IMR-90 (cell line): ENCODE measurements at regions not wholly inside any gene's neighbourhood (a gene's known extent, or its start where the extent isn't known, plus 50 kb on each side); places are given as distances from the start of the nearest gene placed in this dataset.

ENCODE experiments used
- ATAC-seq: fragments of 200-7000 bp; cut with Tn5 transposase; 2 replicates; pipeline ENCODE4 v1.9.1; 2020; ENCODE audit warnings: low read depth, mild to moderate bottlenecking, moderate library complexity
- BruUV-seq: library from RNA; stranded (reverse); fragments of 400-500 nt; replicated peaks from 2 replicates; lab custom pipeline; 2021; lab: Mats Ljungman, UMichigan
- CTCF ChIA-PET: fragments of 300-600 bp; formaldehyde crosslinking; extraction: SDS; loops from one replicate; lab custom pipeline; 2021; ENCODE audit warnings: antibody characterized with exemption; lab: Yijun Ruan, JAX
- POLR2A ChIA-PET: fragments of 300-600 bp; sonication (Branson Sonifier 250); formaldehyde crosslinking; loops from one replicate; lab custom pipeline; 2022; ENCODE audit warnings: antibody characterized with exemption; ENCODE audit not compliant: unreplicated experiment; lab: Charles Lee
- DNase-seq: peaks from one replicate; pipeline ENCODE4 v3.0.0; 2013
- H2AFZ ChIP-seq: replicated peaks from 2 replicates; pipeline ENCODE3; 2013; ENCODE audit warnings: low read length, mild to moderate bottlenecking; ENCODE audit not compliant: poor library complexity
- H2AK5ac ChIP-seq: 2 replicates; pipeline ENCODE4 v1.6.1; 2013; ENCODE audit warnings: low read depth, low read length, inconsistent platforms
- H2AK9ac ChIP-seq: replicated peaks from 2 replicates; pipeline ENCODE3; 2013; ENCODE audit warnings: mild to moderate bottlenecking, low read depth, low read length, moderate library complexity; ENCODE audit not compliant: poor library complexity
- H2BK120ac ChIP-seq: 2 replicates; pipeline ENCODE4 v1.6.1; 2013; ENCODE audit warnings: low read depth, low read length, inconsistent platforms
- H2BK15ac ChIP-seq: 3 replicates; pipeline ENCODE4 v1.6.1; 2013; ENCODE audit warnings: low read depth, low read length, inconsistent platforms
- H2BK20ac ChIP-seq: 2 replicates; pipeline ENCODE4 v1.6.1; 2013; ENCODE audit warnings: low read depth, mild to moderate bottlenecking, inconsistent platforms, low read length, moderate library complexity
- H2BK5ac ChIP-seq: 2 replicates; pipeline ENCODE4 v1.6.1; 2013; ENCODE audit warnings: mild to moderate bottlenecking, low read depth, low read length, inconsistent platforms; ENCODE audit not compliant: poor library complexity, severe bottlenecking
- H3K14ac ChIP-seq: replicated peaks from 2 replicates; pipeline ENCODE4 v1.6.1; 2013; ENCODE audit warnings: low read depth, low read length, inconsistent platforms
- H3K18ac ChIP-seq: 2 replicates; pipeline ENCODE4 v1.6.1; 2013; ENCODE audit warnings: low read depth, low read length, control low read depth
- H3K23ac ChIP-seq: 2 replicates; pipeline ENCODE4 v1.6.1; 2013; ENCODE audit warnings: low read depth, low read length, inconsistent platforms
- H3K27ac ChIP-seq: 2 replicates; pipeline ENCODE4 v1.5.1; 2013; ENCODE audit warnings: mild to moderate bottlenecking, control low read depth, low read length; ENCODE audit not compliant: insufficient read depth
- H3K27me3 ChIP-seq: 2 replicates; pipeline ENCODE4 v1.6.1; 2013; ENCODE audit warnings: low read length; ENCODE audit not compliant: control insufficient read depth, insufficient read depth
- H3K36me3 ChIP-seq: 2 replicates; pipeline ENCODE4 v1.6.1; 2013; ENCODE audit warnings: low read length, mixed read lengths; ENCODE audit not compliant: control insufficient read depth, insufficient read depth
- H3K4ac ChIP-seq: 2 replicates; pipeline ENCODE4 v1.6.1; 2013; ENCODE audit warnings: low read depth, low read length, inconsistent platforms
- H3K4me1 ChIP-seq: 2 replicates; pipeline ENCODE4 v1.6.1; 2013; ENCODE audit warnings: low read length, mixed read lengths; ENCODE audit not compliant: control insufficient read depth, insufficient read depth
- H3K4me2 ChIP-seq: 2 replicates; pipeline ENCODE4 v1.6.1; 2013; ENCODE audit warnings: low read depth, mild to moderate bottlenecking, control low read depth, low read length, moderate library complexity
- H3K4me3 ChIP-seq: 2 replicates; pipeline ENCODE4 v1.5.1; 2013; ENCODE audit warnings: low read depth, mild to moderate bottlenecking, control low read depth, low read length, moderate library complexity; ENCODE audit not compliant: insufficient read depth
- H3K56ac ChIP-seq: 2 replicates; pipeline ENCODE4 v1.6.1; 2013; ENCODE audit warnings: low read length, inconsistent platforms; ENCODE audit not compliant: insufficient read depth; ENCODE audit errors: extremely low read depth
- H3K79me1 ChIP-seq, 2 experiments: 2 replicates each; pipeline ENCODE4 v1.6.1; 2013; ENCODE audit warnings: low read length in 2 of 2, inconsistent platforms in 1 of 2, low read depth in 1 of 2
- H3K9ac ChIP-seq: 2 replicates; pipeline ENCODE4 v1.6.1; 2013; ENCODE audit warnings: low read depth, low read length, control low read depth
- H3K9me1 ChIP-seq: 2 replicates; pipeline ENCODE4 v1.6.1; 2013; ENCODE audit warnings: low read length, inconsistent platforms; ENCODE audit not compliant: insufficient read depth
- H3K9me3 ChIP-seq: 2 replicates; pipeline ENCODE4 v1.6.1; 2013; ENCODE audit warnings: low read length; ENCODE audit not compliant: control insufficient read depth, insufficient read depth
- H4K20me1 ChIP-seq: 2 replicates; pipeline ENCODE4 v1.6.1; 2013; ENCODE audit warnings: low read length, inconsistent platforms; ENCODE audit not compliant: insufficient read depth
- H4K5ac ChIP-seq: 2 replicates; pipeline ENCODE4 v1.6.1; 2013; ENCODE audit warnings: mild to moderate bottlenecking, low read depth, low read length, control low read depth
- H4K8ac ChIP-seq, 2 experiments: 2 replicates each; pipeline ENCODE4 v1.6.1; 2013; ENCODE audit warnings: low read depth in 2 of 2, low read length in 2 of 2, control low read depth in 1 of 2, inconsistent platforms in 1 of 2
- H4K91ac ChIP-seq: 2 replicates; pipeline ENCODE4 v1.6.1; 2013; ENCODE audit warnings: low read depth, low read length, inconsistent platforms; ENCODE audit not compliant: insufficient read depth
- BHLHE40 ChIP-seq: fragments of 150-350 bp; IDR thresholded peaks from 2 replicates; pipeline ENCODE4 v1.6.1; 2016; ENCODE audit warnings: mild to moderate bottlenecking, low read depth, low read length
- CEBPB ChIP-seq: IDR thresholded peaks from 2 replicates; pipeline ENCODE4 v1.6.1; 2012; ENCODE audit warnings: low read depth, low read length, improper control_type of control experiment
- MAFK ChIP-seq: IDR thresholded peaks from 2 replicates; pipeline ENCODE4 v1.6.1; 2012; ENCODE audit warnings: low read depth, low read length, improper control_type of control experiment
- MAZ ChIP-seq: IDR thresholded peaks from 2 replicates; pipeline ENCODE4 v1.6.1; 2012; ENCODE audit warnings: low read depth, mild to moderate bottlenecking, low read length, improper control_type of control experiment, moderate library complexity, borderline replicate concordance
- NFE2L2 ChIP-seq: fragments of 150-350 bp; IDR thresholded peaks from 2 replicates; pipeline ENCODE4 v1.6.1; 2016; ENCODE audit warnings: low read depth, mild to moderate bottlenecking, low read length
- POLR2A ChIP-seq: IDR thresholded peaks from 2 replicates; pipeline ENCODE4 v1.6.1; 2012; ENCODE audit warnings: mild to moderate bottlenecking, low read depth, low read length
- dilution Hi-C: fragments of 300-500 bp; cut with HindIII; formaldehyde crosslinking; loops from one replicate; pipeline ENCODE4 v1.14.3; 2018; ENCODE audit warnings: low sequenced_read_pairs; ENCODE audit not compliant: unreplicated experiment
- in situ Hi-C: fragments of 300-500 bp; cut with MboI; formaldehyde crosslinking; loops from 3 replicates; pipeline ENCODE4 v1.14.3; 2019; ENCODE audit warnings: low sequenced_read_pairs, inconsistent platforms, mixed read lengths
- intact Hi-C: fragments of 100-400 bp; cut with micrococcal nuclease; formaldehyde crosslinking; loops from 2 replicates; pipeline ENCODE4 v1.10.0; 2022
- TF ChIP-seq, protein P1 (sequence below): fragments of 150-350 bp; IDR thresholded peaks from 2 replicates; pipeline ENCODE4 v1.6.1; 2017; ENCODE audit warnings: mild to moderate bottlenecking, antibody characterized with exemption, low read length, low read depth
- TF ChIP-seq, protein P2 (sequence below): conservative IDR thresholded peaks from 2 replicates; pipeline ENCODE4 v1.5.1; 2012; ENCODE audit warnings: mild to moderate bottlenecking, low read depth, low read length, improper control_type of control experiment

- Histone ChIP-seq H4K91ac (no peak overlapping the region), H2BK20ac (no peak overlapping the region), H3K56ac (no peak overlapping the region), H2AFZ (no peak overlapping the region), H2BK15ac (no peak overlapping the region), H3K27me3 (no peaks in the 10 kb centered on the region), H3K18ac (no peak overlapping the region), H2BK120ac (no peak overlapping the region), H3K79me1 (no peaks in the 10 kb centered on the region), H3K9ac (no peak overlapping the region), H3K27ac (no peak overlapping the region), H3K9me1 (no peaks in the 10 kb centered on the region), H2AK5ac (no peak overlapping the region), H3K14ac (no peak overlapping the region), H3K4me3 (no peak overlapping the region), H3K36me3 (no peaks in the 10 kb centered on the region), H3K4me1 (no peaks in the 10 kb centered on the region), H3K4me2 (no peak overlapping the region), H4K20me1 (no peaks in the 10 kb centered on the region), H4K8ac (no peak overlapping the region), H4K5ac (no peak overlapping the region), H2BK5ac (no peak overlapping the region), H3K23ac (no peak overlapping the region), H2AK9ac (no peak overlapping the region), H3K9me3 (no peaks in the 10 kb centered on the region), H3K4ac (no peak overlapping the region)
- ATAC-seq (no peak), DNase-seq (no peak)
- POLR2A ChIA-PET = no interaction called here
- dilution Hi-C loops (no loop called here), in situ Hi-C loops (no loop called here), intact Hi-C loops (no loop called here)
- CTCF ChIA-PET = no interaction called here
- TF ChIP-seq, protein P1, sequence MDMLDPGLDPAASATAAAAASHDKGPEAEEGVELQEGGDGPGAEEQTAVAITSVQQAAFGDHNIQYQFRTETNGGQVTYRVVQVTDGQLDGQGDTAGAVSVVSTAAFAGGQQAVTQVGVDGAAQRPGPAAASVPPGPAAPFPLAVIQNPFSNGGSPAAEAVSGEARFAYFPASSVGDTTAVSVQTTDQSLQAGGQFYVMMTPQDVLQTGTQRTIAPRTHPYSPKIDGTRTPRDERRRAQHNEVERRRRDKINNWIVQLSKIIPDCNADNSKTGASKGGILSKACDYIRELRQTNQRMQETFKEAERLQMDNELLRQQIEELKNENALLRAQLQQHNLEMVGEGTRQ = no peak
- TF ChIP-seq, protein P2, sequence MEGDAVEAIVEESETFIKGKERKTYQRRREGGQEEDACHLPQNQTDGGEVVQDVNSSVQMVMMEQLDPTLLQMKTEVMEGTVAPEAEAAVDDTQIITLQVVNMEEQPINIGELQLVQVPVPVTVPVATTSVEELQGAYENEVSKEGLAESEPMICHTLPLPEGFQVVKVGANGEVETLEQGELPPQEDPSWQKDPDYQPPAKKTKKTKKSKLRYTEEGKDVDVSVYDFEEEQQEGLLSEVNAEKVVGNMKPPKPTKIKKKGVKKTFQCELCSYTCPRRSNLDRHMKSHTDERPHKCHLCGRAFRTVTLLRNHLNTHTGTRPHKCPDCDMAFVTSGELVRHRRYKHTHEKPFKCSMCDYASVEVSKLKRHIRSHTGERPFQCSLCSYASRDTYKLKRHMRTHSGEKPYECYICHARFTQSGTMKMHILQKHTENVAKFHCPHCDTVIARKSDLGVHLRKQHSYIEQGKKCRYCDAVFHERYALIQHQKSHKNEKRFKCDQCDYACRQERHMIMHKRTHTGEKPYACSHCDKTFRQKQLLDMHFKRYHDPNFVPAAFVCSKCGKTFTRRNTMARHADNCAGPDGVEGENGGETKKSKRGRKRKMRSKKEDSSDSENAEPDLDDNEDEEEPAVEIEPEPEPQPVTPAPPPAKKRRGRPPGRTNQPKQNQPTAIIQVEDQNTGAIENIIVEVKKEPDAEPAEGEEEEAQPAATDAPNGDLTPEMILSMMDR = no peak
- TF ChIP-seq CEBPB (no peak), MAFK (no peak), NFE2L2 (no peak), POLR2A (no peak), BHLHE40 (no peak), MAZ (no peak)
- BruUV-seq = no TSS peak
Observed at GRCh38 chr16:31618130-31618529, 90.4 kb downstream of the AHSP start.
